T-helper 2 cell treated with Interferon-gamma antibody and Interleukin-4, amounts not matched to agents 5 μg/mL and 100 μg/mL, for 36 hours (primary cell): ENCODE measurements at regions not wholly inside any gene's neighbourhood (a gene's known extent, or its start where the extent isn't known, plus 50 kb on each side); places are given as distances from the start of the nearest gene placed in this dataset.
"Not testable (repeated sequence)": the region's sequence is repeated elsewhere in the genome, so short reads cannot be mapped to it uniquely, and the experiment has no call there.

Source experiments
- DNase-seq: peaks from one replicate; pipeline ENCODE4 v3.0.0; 2021; ENCODE audit warnings: low spot score
- H3K27ac Mint-ChIP-seq: one replicate; pipeline ENCODE4 v1.8.0; 2021; ENCODE audit warnings: mild to moderate bottlenecking, mixed read lengths
- H3K27me3 Mint-ChIP-seq: one replicate; pipeline ENCODE4 v1.8.0; 2021; ENCODE audit warnings: low read depth, mixed read lengths
- H3K36me3 Mint-ChIP-seq: one replicate; pipeline ENCODE4 v1.8.0; 2021; ENCODE audit warnings: low read depth, mixed read lengths
- H3K4me1 Mint-ChIP-seq: one replicate; pipeline ENCODE4 v1.8.0; 2021; ENCODE audit warnings: low read depth, mixed read lengths
- H3K4me3 Mint-ChIP-seq: one replicate; pipeline ENCODE4 v1.8.0; 2022; ENCODE audit warnings: mild to moderate bottlenecking, moderate library complexity, mixed read lengths
- H3K9me3 Mint-ChIP-seq: one replicate; pipeline ENCODE4 v1.8.0; 2021; ENCODE audit warnings: mixed read lengths

- not testable (repeated sequence) for H3K9me3 Mint-ChIP-seq, H3K27me3 Mint-ChIP-seq, H3K4me3 Mint-ChIP-seq, H3K27ac Mint-ChIP-seq, H3K36me3 Mint-ChIP-seq, H3K4me1 Mint-ChIP-seq, DNase-seq
Observed at GRCh38 chr5:38134294-38134693, 124.1 kb upstream of the EGFLAM start.

- no peak overlapping the region for H3K4me3 Mint-ChIP-seq
- no peaks in the 10 kb centered on the region for H3K36me3 Mint-ChIP-seq
- no peak overlapping the region for H3K27ac Mint-ChIP-seq
- no peaks in the 10 kb centered on the region for H3K27me3 Mint-ChIP-seq
- no peaks in the 10 kb centered on the region for H3K9me3 Mint-ChIP-seq
- no peak for DNase-seq
- no peaks in the 10 kb centered on the region for H3K4me1 Mint-ChIP-seq
Observed at GRCh38 chr5:38131686-38132085, 126.7 kb upstream of the EGFLAM start.

- H3K27me3 Mint-ChIP-seq = no peaks in the 10 kb centered on the region
Observed at GRCh38 chr5:38124321-38124720, 134.0 kb upstream of the EGFLAM start.

GRCh38 chr5:38121420-38121819, 136.9 kb upstream of the EGFLAM start:
- Mint-ChIP-seq H3K9me3 (no peaks in the 10 kb centered on the region), H3K4me3 (no peak overlapping the region), H3K27me3 (no peaks in the 10 kb centered on the region), H3K36me3 (no peaks in the 10 kb centered on the region), H3K4me1 (no peaks in the 10 kb centered on the region), H3K27ac (no peak overlapping the region)
- DNase-seq = no peak

More at GRCh38 chr5:38124321-38124720, 134.0 kb upstream of the EGFLAM start:
- no peaks in the 10 kb centered on the region for H3K36me3 Mint-ChIP-seq
- no peak overlapping the region for H3K27ac Mint-ChIP-seq
- no peaks in the 10 kb centered on the region for H3K4me1 Mint-ChIP-seq
- no peak overlapping the region for H3K4me3 Mint-ChIP-seq
- DNase-seq = no peak
- no peaks in the 10 kb centered on the region for H3K9me3 Mint-ChIP-seq

GRCh38 chr5:38119836-38120235, 138.5 kb upstream of the EGFLAM start:
- H3K4me1 Mint-ChIP-seq = no peaks in the 10 kb centered on the region
- no peak overlapping the region for H3K27ac Mint-ChIP-seq
- no peaks in the 10 kb centered on the region for H3K9me3 Mint-ChIP-seq
- no peaks in the 10 kb centered on the region for H3K36me3 Mint-ChIP-seq
- no peak for DNase-seq
- no peak overlapping the region for H3K4me3 Mint-ChIP-seq
- H3K27me3 Mint-ChIP-seq = no peaks in the 10 kb centered on the region

GRCh38 chr5:38117784-38118479, 140.4 kb upstream of the EGFLAM start:
- H3K4me1 Mint-ChIP-seq = no peaks in the 10 kb centered on the region
- H3K36me3 Mint-ChIP-seq = no peaks in the 10 kb centered on the region
- H3K9me3 Mint-ChIP-seq = no peaks in the 10 kb centered on the region
- no peak for DNase-seq
- no peak overlapping the region for H3K4me3 Mint-ChIP-seq
- H3K27me3 Mint-ChIP-seq = no peaks in the 10 kb centered on the region
- no peak overlapping the region for H3K27ac Mint-ChIP-seq

GRCh38 chr5:38115318-38115827, 143.0 kb upstream of the EGFLAM start:
- no peak for DNase-seq
- H3K4me1 Mint-ChIP-seq = no peaks in the 10 kb centered on the region
- no peaks in the 10 kb centered on the region for H3K36me3 Mint-ChIP-seq
- H3K27ac Mint-ChIP-seq = no peak overlapping the region
- H3K27me3 Mint-ChIP-seq = no peaks in the 10 kb centered on the region
- no peaks in the 10 kb centered on the region for H3K9me3 Mint-ChIP-seq
- no peak overlapping the region for H3K4me3 Mint-ChIP-seq

- DNase-seq = no peak
- Mint-ChIP-seq H3K9me3 (no peaks in the 10 kb centered on the region), H3K27me3 (no peaks in the 10 kb centered on the region), H3K36me3 (no peaks in the 10 kb centered on the region), H3K4me3 (no peak overlapping the region), H3K27ac (no peak overlapping the region), H3K4me1 (no peaks in the 10 kb centered on the region)
Observed at GRCh38 chr5:38113880-38114279, 144.5 kb upstream of the EGFLAM start.

GRCh38 chr5:38113456-38113855, 144.9 kb upstream of the EGFLAM start:
- DNase-seq = no peak
- Mint-ChIP-seq H3K9me3 (no peaks in the 10 kb centered on the region), H3K27me3 (no peaks in the 10 kb centered on the region), H3K36me3 (no peaks in the 10 kb centered on the region), H3K4me1 (no peaks in the 10 kb centered on the region), H3K4me3 (no peak overlapping the region), H3K27ac (no peak overlapping the region)

- Mint-ChIP-seq H3K4me1 (no peaks in the 10 kb centered on the region), H3K9me3 (no peaks in the 10 kb centered on the region), H3K36me3 (no peaks in the 10 kb centered on the region), H3K27me3 (no peaks in the 10 kb centered on the region), H3K27ac (no peak overlapping the region), H3K4me3 (no peak overlapping the region)
- DNase-seq = no peak
Observed at GRCh38 chr5:38112938-38113337, 145.4 kb upstream of the EGFLAM start.

- no peaks in the 10 kb centered on the region for H3K36me3 Mint-ChIP-seq
- no peak for DNase-seq
- no peaks in the 10 kb centered on the region for H3K4me1 Mint-ChIP-seq
- no peak overlapping the region for H3K4me3 Mint-ChIP-seq
- H3K27ac Mint-ChIP-seq = no peak overlapping the region
- H3K27me3 Mint-ChIP-seq = no peaks in the 10 kb centered on the region
- H3K9me3 Mint-ChIP-seq = no peaks in the 10 kb centered on the region
Observed at GRCh38 chr5:38110130-38110529, 148.2 kb upstream of the EGFLAM start.

GRCh38 chr5:38107096-38107495, 151.3 kb upstream of the EGFLAM start:
- Mint-ChIP-seq H3K4me1 (no peaks in the 10 kb centered on the region), H3K4me3 (no peak overlapping the region), H3K9me3 (no peaks in the 10 kb centered on the region), H3K36me3 (no peaks in the 10 kb centered on the region), H3K27ac (no peak overlapping the region), H3K27me3 (no peaks in the 10 kb centered on the region)
- DNase-seq = no peak

- no peak for DNase-seq
- no peaks in the 10 kb centered on the region for H3K4me1 Mint-ChIP-seq
- H3K4me3 Mint-ChIP-seq = no peak overlapping the region
- no peaks in the 10 kb centered on the region for H3K9me3 Mint-ChIP-seq
- H3K27me3 Mint-ChIP-seq = no peaks in the 10 kb centered on the region
- H3K36me3 Mint-ChIP-seq = no peaks in the 10 kb centered on the region
- H3K27ac Mint-ChIP-seq = no peak overlapping the region
Observed at GRCh38 chr5:38105801-38106200, 152.6 kb upstream of the EGFLAM start.

GRCh38 chr5:38105231-38105570, 153.2 kb upstream of the EGFLAM start:
- no peaks in the 10 kb centered on the region for H3K4me1 Mint-ChIP-seq
- H3K4me3 Mint-ChIP-seq = no peak overlapping the region
- no peak for DNase-seq
- H3K27me3 Mint-ChIP-seq = no peaks in the 10 kb centered on the region
- no peaks in the 10 kb centered on the region for H3K36me3 Mint-ChIP-seq
- no peak overlapping the region for H3K27ac Mint-ChIP-seq
- no peaks in the 10 kb centered on the region for H3K9me3 Mint-ChIP-seq
